WTC11 (cell line): ENCODE measurements at regions not wholly inside any gene's neighbourhood (a gene's known extent, or its start where the extent isn't known, plus 50 kb on each side); places are given as distances from the start of the nearest gene placed in this dataset.
A peak's percentile ranks its signal among the peaks of the same experiment; 100 is the strongest.

Experiments used
- ATAC-seq: fragments of 200-7000 bp; cut with Tn5 transposase; 2 replicates; pipeline ENCODE4 v1.10.0; 2021; ENCODE audit warnings: mild to moderate bottlenecking, moderate library complexity
- CTCF ChIA-PET: fragments of 300-600 bp; sonication (Branson Sonifier 250); formaldehyde crosslinking; loops from one replicate; lab custom pipeline; 2021; ENCODE audit warnings: antibody characterized with exemption; lab: Charles Lee
- POLR2A ChIA-PET: fragments of 350-600 bp; sonication (Branson Sonifier 250); formaldehyde crosslinking; loops from one replicate; lab custom pipeline; 2021; ENCODE audit warnings: antibody characterized with exemption; lab: Charles Lee
- DNase-seq: peaks from one replicate; pipeline ENCODE4 v3.0.0; 2021; ENCODE audit warnings: low spot score
- H3K27ac Mint-ChIP-seq: 2 replicates; pipeline ENCODE4 v1.8.0; 2021; ENCODE audit warnings: mixed read lengths
- H3K27me3 Mint-ChIP-seq: 2 replicates; pipeline ENCODE4 v1.8.0; 2021; ENCODE audit warnings: low read depth, mild to moderate bottlenecking, moderate library complexity, mixed read lengths
- H3K36me3 Mint-ChIP-seq: 2 replicates; pipeline ENCODE4 v1.8.0; 2021; ENCODE audit warnings: mixed read lengths
- H3K4me1 Mint-ChIP-seq: 2 replicates; pipeline ENCODE4 v1.8.0; 2022; ENCODE audit warnings: mixed read lengths
- H3K4me3 Mint-ChIP-seq: 2 replicates; pipeline ENCODE4 v1.8.0; 2021; ENCODE audit warnings: mild to moderate bottlenecking, moderate library complexity, mixed read lengths
- H3K9me3 Mint-ChIP-seq: 2 replicates; pipeline ENCODE4 v1.8.0; 2021; ENCODE audit warnings: mixed read lengths
- E2F1 ChIP-seq: sonication (generic); formaldehyde crosslinking; IDR thresholded peaks from 2 replicates; pipeline ENCODE4 v1.8.0; 2022; ENCODE audit warnings: mild to moderate bottlenecking, missing genetic modification reagents
- EMX1 ChIP-seq: fragments of 250-450 bp; sonication (Bioruptor Pico); IDR thresholded peaks from 2 replicates; pipeline ENCODE4 v1.8.0; 2021; ENCODE audit warnings: mild to moderate bottlenecking
- GABPB1 ChIP-seq: sonication (generic); formaldehyde crosslinking; IDR thresholded peaks from 2 replicates; pipeline ENCODE4 v1.8.1; 2023; ENCODE audit warnings: mild to moderate bottlenecking, missing genetic modification reagents
- IRF2 ChIP-seq: sonication (generic); formaldehyde crosslinking; IDR thresholded peaks from 2 replicates; pipeline ENCODE4 v1.8.0; 2022; ENCODE audit warnings: low read depth, missing genetic modification reagents, borderline replicate concordance
- JAZF1 ChIP-seq: fragments of 250-450 bp; sonication (Bioruptor Pico); IDR thresholded peaks from 2 replicates; pipeline ENCODE4 v1.9.0; 2021; ENCODE audit warnings: moderate library complexity, mild to moderate bottlenecking, inconsistent platforms
- MYBL2 ChIP-seq: sonication (generic); formaldehyde crosslinking; IDR thresholded peaks from 2 replicates; pipeline ENCODE4 v1.8.1; 2023; ENCODE audit warnings: mild to moderate bottlenecking, moderate library complexity, missing genetic modification reagents
- RORB ChIP-seq: fragments of 250-450 bp; sonication (Bioruptor Pico); IDR thresholded peaks from 2 replicates; pipeline ENCODE4 v1.9.0; 2021; ENCODE audit warnings: mild to moderate bottlenecking
- SMAD4 ChIP-seq: sonication (generic); formaldehyde crosslinking; IDR thresholded peaks from 2 replicates; pipeline ENCODE4 v1.8.0; 2022; ENCODE audit warnings: mild to moderate bottlenecking, missing genetic modification reagents
- SOX15 ChIP-seq: fragments of 250-450 bp; sonication (Bioruptor Pico); IDR thresholded peaks from 2 replicates; pipeline ENCODE4 v1.9.0; 2021; ENCODE audit warnings: mild to moderate bottlenecking
- TCF7 ChIP-seq: sonication (generic); formaldehyde crosslinking; IDR thresholded peaks from 2 replicates; pipeline ENCODE4 v1.8.0; 2022; ENCODE audit warnings: mild to moderate bottlenecking, low read depth, missing genetic modification reagents, moderate library complexity
- ZBTB21 ChIP-seq: sonication (generic); formaldehyde crosslinking; IDR thresholded peaks from 2 replicates; pipeline ENCODE4 v1.8.1; 2023; ENCODE audit warnings: mild to moderate bottlenecking, missing genetic modification reagents, borderline replicate concordance
- ZBTB43 ChIP-seq: sonication (generic); formaldehyde crosslinking; IDR thresholded peaks from 2 replicates; pipeline ENCODE4 v1.8.1; 2023; ENCODE audit warnings: mild to moderate bottlenecking, missing genetic modification reagents
- ZNF219 ChIP-seq: sonication (generic); formaldehyde crosslinking; IDR thresholded peaks from 2 replicates; pipeline ENCODE4 v1.8.0; 2023; ENCODE audit warnings: missing genetic modification reagents, mild to moderate bottlenecking, borderline replicate concordance
- ZNF416 ChIP-seq: fragments of 250-450 bp; sonication (Bioruptor Pico); IDR thresholded peaks from 2 replicates; pipeline ENCODE4 v1.9.0; 2021; ENCODE audit warnings: mild to moderate bottlenecking, inconsistent platforms
- TF ChIP-seq, protein P1 (sequence below): sonication (generic); formaldehyde crosslinking; IDR thresholded peaks from 2 replicates; pipeline ENCODE4 v1.8.0; 2022; ENCODE audit warnings: missing genetic modification reagents
- TF ChIP-seq, protein P2 (sequence below): sonication (generic); formaldehyde crosslinking; IDR thresholded peaks from 2 replicates; pipeline ENCODE4 v1.8.0; 2022; ENCODE audit warnings: mild to moderate bottlenecking, missing genetic modification reagents
- TF ChIP-seq, protein P3 (sequence below): sonication (generic); formaldehyde crosslinking; conservative IDR thresholded peaks from 2 replicates; pipeline ENCODE4 v1.8.1; 2023; ENCODE audit warnings: mild to moderate bottlenecking, low read depth, missing genetic modification reagents, moderate library complexity

- Mint-ChIP-seq H3K27ac (no peak overlapping the region), H3K36me3 (peaks cover 81% of the 10 kb centered on the region), H3K9me3 (peaks cover 91% of the 10 kb centered on the region), H3K4me1 (no peaks in the 10 kb centered on the region), H3K4me3 (no peak overlapping the region), H3K27me3 (peaks cover 13% of the 10 kb centered on the region)
- DNase-seq (no peak), ATAC-seq (no peak)
- ChIA-PET POLR2A (no interaction called here), CTCF (no interaction called here)
- TF ChIP-seq, protein P1, sequence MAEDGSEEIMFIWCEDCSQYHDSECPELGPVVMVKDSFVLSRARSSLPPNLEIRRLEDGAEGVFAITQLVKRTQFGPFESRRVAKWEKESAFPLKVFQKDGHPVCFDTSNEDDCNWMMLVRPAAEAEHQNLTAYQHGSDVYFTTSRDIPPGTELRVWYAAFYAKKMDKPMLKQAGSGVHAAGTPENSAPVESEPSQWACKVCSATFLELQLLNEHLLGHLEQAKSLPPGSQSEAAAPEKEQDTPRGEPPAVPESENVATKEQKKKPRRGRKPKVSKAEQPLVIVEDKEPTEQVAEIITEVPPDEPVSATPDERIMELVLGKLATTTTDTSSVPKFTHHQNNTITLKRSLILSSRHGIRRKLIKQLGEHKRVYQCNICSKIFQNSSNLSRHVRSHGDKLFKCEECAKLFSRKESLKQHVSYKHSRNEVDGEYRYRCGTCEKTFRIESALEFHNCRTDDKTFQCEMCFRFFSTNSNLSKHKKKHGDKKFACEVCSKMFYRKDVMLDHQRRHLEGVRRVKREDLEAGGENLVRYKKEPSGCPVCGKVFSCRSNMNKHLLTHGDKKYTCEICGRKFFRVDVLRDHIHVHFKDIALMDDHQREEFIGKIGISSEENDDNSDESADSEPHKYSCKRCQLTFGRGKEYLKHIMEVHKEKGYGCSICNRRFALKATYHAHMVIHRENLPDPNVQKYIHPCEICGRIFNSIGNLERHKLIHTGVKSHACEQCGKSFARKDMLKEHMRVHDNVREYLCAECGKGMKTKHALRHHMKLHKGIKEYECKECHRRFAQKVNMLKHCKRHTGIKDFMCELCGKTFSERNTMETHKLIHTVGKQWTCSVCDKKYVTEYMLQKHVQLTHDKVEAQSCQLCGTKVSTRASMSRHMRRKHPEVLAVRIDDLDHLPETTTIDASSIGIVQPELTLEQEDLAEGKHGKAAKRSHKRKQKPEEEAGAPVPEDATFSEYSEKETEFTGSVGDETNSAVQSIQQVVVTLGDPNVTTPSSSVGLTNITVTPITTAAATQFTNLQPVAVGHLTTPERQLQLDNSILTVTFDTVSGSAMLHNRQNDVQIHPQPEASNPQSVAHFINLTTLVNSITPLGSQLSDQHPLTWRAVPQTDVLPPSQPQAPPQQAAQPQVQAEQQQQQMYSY (CRISPR knock-in tag), result no peak
- TF ChIP-seq TCF7 (CRISPR knock-in tag) (no peak), JAZF1 (CRISPR knock-in tag) (no peak), RORB (no peak), ZNF416 (CRISPR knock-in tag) (no peak), ZNF219 (CRISPR knock-in tag) (no peak), ZBTB21 (no peak), ZBTB43 (CRISPR knock-in tag) (no peak), SMAD4 (CRISPR knock-in tag) (no peak), SOX15 (no peak), IRF2 (CRISPR knock-in tag) (no peak), EMX1 (CRISPR knock-in tag) (no peak), E2F1 (CRISPR knock-in tag) (no peak)
- TF ChIP-seq, protein P2, sequence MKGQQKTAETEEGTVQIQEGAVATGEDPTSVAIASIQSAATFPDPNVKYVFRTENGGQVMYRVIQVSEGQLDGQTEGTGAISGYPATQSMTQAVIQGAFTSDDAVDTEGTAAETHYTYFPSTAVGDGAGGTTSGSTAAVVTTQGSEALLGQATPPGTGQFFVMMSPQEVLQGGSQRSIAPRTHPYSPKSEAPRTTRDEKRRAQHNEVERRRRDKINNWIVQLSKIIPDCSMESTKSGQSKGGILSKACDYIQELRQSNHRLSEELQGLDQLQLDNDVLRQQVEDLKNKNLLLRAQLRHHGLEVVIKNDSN (CRISPR knock-in tag), result no peak
Observed at GRCh38 chr16:8239443-8239842, 350.9 kb downstream of the TMEM114 start.

- ChIA-PET POLR2A (no interaction called here), CTCF (no interaction called here)
- peaks cover 94% of the 10 kb centered on the region for H3K9me3 Mint-ChIP-seq
- no peak overlapping the region for H3K4me3 Mint-ChIP-seq
- DNase-seq, result no peak
- H3K27me3 Mint-ChIP-seq, result peaks cover 16% of the 10 kb centered on the region
- H3K36me3 Mint-ChIP-seq, result peaks cover 84% of the 10 kb centered on the region
- TF ChIP-seq GABPB1 (CRISPR knock-in tag) (peak; percentile 67), MYBL2 (no peak)
- TF ChIP-seq, protein P3, sequence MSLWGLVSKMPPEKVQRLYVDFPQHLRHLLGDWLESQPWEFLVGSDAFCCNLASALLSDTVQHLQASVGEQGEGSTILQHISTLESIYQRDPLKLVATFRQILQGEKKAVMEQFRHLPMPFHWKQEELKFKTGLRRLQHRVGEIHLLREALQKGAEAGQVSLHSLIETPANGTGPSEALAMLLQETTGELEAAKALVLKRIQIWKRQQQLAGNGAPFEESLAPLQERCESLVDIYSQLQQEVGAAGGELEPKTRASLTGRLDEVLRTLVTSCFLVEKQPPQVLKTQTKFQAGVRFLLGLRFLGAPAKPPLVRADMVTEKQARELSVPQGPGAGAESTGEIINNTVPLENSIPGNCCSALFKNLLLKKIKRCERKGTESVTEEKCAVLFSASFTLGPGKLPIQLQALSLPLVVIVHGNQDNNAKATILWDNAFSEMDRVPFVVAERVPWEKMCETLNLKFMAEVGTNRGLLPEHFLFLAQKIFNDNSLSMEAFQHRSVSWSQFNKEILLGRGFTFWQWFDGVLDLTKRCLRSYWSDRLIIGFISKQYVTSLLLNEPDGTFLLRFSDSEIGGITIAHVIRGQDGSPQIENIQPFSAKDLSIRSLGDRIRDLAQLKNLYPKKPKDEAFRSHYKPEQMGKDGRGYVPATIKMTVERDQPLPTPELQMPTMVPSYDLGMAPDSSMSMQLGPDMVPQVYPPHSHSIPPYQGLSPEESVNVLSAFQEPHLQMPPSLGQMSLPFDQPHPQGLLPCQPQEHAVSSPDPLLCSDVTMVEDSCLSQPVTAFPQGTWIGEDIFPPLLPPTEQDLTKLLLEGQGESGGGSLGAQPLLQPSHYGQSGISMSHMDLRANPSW, result no peak
- ATAC-seq, result no peak
- no peaks in the 10 kb centered on the region for H3K4me1 Mint-ChIP-seq
- H3K27ac Mint-ChIP-seq, result no peak overlapping the region
Observed at GRCh38 chr16:8237452-8237851, 352.9 kb downstream of the TMEM114 start.
